ENCODE measurements at regions not wholly inside any gene's neighbourhood (a gene's known extent, or its start where the extent isn't known, plus 50 kb on each side); places are given as distances from the start of the nearest gene placed in this dataset.

GRCh38 chr2:236336575-236337464, 72.6 kb upstream of the ASB18 start:
- TF ChIP-seq EZH2 (IDR thresholded peaks at IDR 0.05; ENCODE audit: borderline replicate concordance, insufficient read depth, low read depth, low read length, poor library complexity, severe bottlenecking) (no peak), CTCF (IDR thresholded peaks at IDR 0.05) (no peak)
- H3K27me3 ChIP-seq (replicated peaks in 1 of 4; ENCODE audit: control extremely low read depth in 1 of 4, control insufficient read depth in 3 of 4, insufficient read depth in 4 of 4, low read length in 3 of 4) = peaks cover 0 to 5% (median 0%) of the 10 kb centered on the region in 4 experiments
- no peak overlapping the region for H3K4me3 ChIP-seq (ENCODE audit: control extremely low read depth in 1 of 5, extremely low read depth in 1 of 5, insufficient read depth in 1 of 5, low read depth in 2 of 5, low read length in 4 of 5)
- ATAC-seq (ENCODE audit: low read depth) (no peak), DNase-seq (no peak)
- Mint-ChIP-seq H3K27me3 (no peaks in the 10 kb centered on the region), H3K27ac (no peak overlapping the region), H3K4me1 (no peaks in the 10 kb centered on the region), H3K9me3 (ENCODE audit: insufficient read depth) (no peaks in the 10 kb centered on the region), H3K4me3 (no peak overlapping the region)
- H3K4me1 ChIP-seq (ENCODE audit: control insufficient read depth in 2 of 2, insufficient read depth in 2 of 2, low read length in 2 of 2) = no peaks in the 10 kb centered on the region
- no peak overlapping the region for H3K9ac ChIP-seq (ENCODE audit: low read length)
- H3K36me3 ChIP-seq (replicated peaks in 1 of 2; ENCODE audit: control extremely low read depth in 1 of 2, control insufficient read depth in 1 of 2, extremely low read depth in 1 of 2, insufficient read depth in 2 of 2, low read length in 1 of 2) = no peaks in the 10 kb centered on the region
- no peaks in the 10 kb centered on the region for H3K79me2 ChIP-seq (ENCODE audit: control insufficient read depth, insufficient read depth, low read length)
- intact Hi-C loops (cut with micrococcal nuclease) = no loop called here
- no peak overlapping the region for H3K27ac ChIP-seq (ENCODE audit: low read length in 2 of 2)
- POLR2A ChIA-PET = no interaction called here
- WGBS (ENCODE audit: insufficient coverage) = 92% methylated on average over 29 of the region's 30 CpGs
- CTCF ChIA-PET = interaction anchor here (0.6 kb wide), 1 partner anchor 696 kb away, joined by 3 read pairs; no protein-coding TSS in a partner anchor
- no peak overlapping the region for H3K4me2 ChIP-seq (replicated peaks; ENCODE audit: low read depth, low read length, poor library complexity, severe bottlenecking)
- H2AFZ ChIP-seq (ENCODE audit: insufficient read depth, low read depth, low read length, poor library complexity, severe bottlenecking) = no peak overlapping the region
- no peaks in the 10 kb centered on the region for H4K20me1 ChIP-seq (ENCODE audit: control insufficient read depth, insufficient read depth, low read length, poor library complexity, severe bottlenecking)
- no peaks in the 10 kb centered on the region for H3K9me3 ChIP-seq (ENCODE audit: control extremely low read depth in 1 of 3, control insufficient read depth in 2 of 3, insufficient read depth in 1 of 3, low read length in 2 of 3)

All from B cell (primary cell).